ENCODE measurements at regions not wholly inside any gene's neighbourhood (a gene's known extent, or its start where the extent isn't known, plus 50 kb on each side); places are given as distances from the start of the nearest gene placed in this dataset.

DNA sequence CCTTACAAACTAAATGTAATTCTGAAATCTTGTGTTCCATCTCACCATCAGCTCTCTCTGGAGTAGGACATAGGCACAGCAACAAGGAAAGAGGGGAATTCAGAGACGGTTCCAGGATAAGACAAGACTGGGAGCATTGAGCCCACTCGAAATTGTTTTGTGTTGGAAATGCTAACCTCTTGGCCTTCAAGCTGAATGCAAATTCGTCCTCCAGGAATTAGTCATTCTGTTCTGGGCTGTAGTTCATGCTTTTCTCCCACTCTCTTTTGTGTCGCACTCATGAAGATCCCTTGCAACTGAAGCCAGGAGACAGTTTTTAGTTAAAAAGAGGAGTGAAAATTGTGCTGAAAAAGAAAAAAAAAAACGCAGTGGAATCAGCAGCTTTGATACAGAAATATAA lies 121.7 kb upstream of the SEMA6A start:
- H3K4me2 ChIP-seq = no peak overlapping the region
- H3K4me1 ChIP-seq (ENCODE audit: low read depth, poor library complexity, severe bottlenecking) = no peaks in the 10 kb centered on the region
- no peaks in the 10 kb centered on the region for H4K20me1 ChIP-seq (ENCODE audit: insufficient read depth)
- no peak overlapping the region for H3K4me3 ChIP-seq (IDR thresholded peaks at IDR 0.05; ENCODE audit: insufficient read depth, low read depth, low read length)
- H2AFZ ChIP-seq (ENCODE audit: low read depth) = no peak overlapping the region
- H3K36me3 ChIP-seq (ENCODE audit: insufficient read depth) = no peaks in the 10 kb centered on the region
- H3K79me2 ChIP-seq (ENCODE audit: insufficient read depth, low read depth) = no peaks in the 10 kb centered on the region
- no peak overlapping the region for H3K27ac ChIP-seq
- H3K27me3 ChIP-seq (ENCODE audit: insufficient read depth, low read depth) = no peaks in the 10 kb centered on the region
- H3K9ac ChIP-seq = no peak overlapping the region
- TF ChIP-seq, protein P1, sequence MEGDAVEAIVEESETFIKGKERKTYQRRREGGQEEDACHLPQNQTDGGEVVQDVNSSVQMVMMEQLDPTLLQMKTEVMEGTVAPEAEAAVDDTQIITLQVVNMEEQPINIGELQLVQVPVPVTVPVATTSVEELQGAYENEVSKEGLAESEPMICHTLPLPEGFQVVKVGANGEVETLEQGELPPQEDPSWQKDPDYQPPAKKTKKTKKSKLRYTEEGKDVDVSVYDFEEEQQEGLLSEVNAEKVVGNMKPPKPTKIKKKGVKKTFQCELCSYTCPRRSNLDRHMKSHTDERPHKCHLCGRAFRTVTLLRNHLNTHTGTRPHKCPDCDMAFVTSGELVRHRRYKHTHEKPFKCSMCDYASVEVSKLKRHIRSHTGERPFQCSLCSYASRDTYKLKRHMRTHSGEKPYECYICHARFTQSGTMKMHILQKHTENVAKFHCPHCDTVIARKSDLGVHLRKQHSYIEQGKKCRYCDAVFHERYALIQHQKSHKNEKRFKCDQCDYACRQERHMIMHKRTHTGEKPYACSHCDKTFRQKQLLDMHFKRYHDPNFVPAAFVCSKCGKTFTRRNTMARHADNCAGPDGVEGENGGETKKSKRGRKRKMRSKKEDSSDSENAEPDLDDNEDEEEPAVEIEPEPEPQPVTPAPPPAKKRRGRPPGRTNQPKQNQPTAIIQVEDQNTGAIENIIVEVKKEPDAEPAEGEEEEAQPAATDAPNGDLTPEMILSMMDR (conservative IDR thresholded peaks at IDR 0.05; ENCODE audit: low read depth, low read length) = no peak

DNA sequence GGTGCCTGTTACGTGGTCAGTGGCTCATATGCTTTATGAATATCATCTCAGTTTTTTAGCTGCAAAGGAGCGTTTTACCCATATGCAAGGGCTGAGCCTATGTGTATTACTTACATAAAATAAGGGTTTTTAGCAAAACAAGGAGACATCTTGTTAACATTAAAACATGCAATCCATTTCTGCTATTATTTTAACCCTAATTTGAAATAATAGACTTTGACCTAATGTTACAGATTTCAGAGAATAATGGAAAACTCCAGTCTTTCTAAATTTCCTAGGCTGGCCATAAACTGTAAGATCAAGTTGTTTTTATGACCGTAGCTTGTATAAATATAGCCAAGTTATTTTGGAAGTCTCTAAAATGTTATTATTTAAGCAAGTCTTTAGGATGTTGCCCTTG lies 121.1 kb upstream of the SEMA6A start:
- Histone ChIP-seq H3K4me3 (IDR thresholded peaks at IDR 0.05; ENCODE audit: insufficient read depth, low read depth, low read length) (no peak overlapping the region), H3K9ac (no peak overlapping the region), H3K36me3 (ENCODE audit: insufficient read depth) (no peaks in the 10 kb centered on the region), H3K79me2 (ENCODE audit: insufficient read depth, low read depth) (no peaks in the 10 kb centered on the region), H2AFZ (ENCODE audit: low read depth) (no peak overlapping the region), H3K27me3 (ENCODE audit: insufficient read depth, low read depth) (no peaks in the 10 kb centered on the region), H3K4me2 (no peak overlapping the region), H4K20me1 (ENCODE audit: insufficient read depth) (no peaks in the 10 kb centered on the region), H3K27ac (no peak overlapping the region), H3K4me1 (ENCODE audit: low read depth, poor library complexity, severe bottlenecking) (no peaks in the 10 kb centered on the region)
- TF ChIP-seq, protein P1 (conservative IDR thresholded peaks at IDR 0.05; ENCODE audit: low read depth, low read length) = no peak

DNA sequence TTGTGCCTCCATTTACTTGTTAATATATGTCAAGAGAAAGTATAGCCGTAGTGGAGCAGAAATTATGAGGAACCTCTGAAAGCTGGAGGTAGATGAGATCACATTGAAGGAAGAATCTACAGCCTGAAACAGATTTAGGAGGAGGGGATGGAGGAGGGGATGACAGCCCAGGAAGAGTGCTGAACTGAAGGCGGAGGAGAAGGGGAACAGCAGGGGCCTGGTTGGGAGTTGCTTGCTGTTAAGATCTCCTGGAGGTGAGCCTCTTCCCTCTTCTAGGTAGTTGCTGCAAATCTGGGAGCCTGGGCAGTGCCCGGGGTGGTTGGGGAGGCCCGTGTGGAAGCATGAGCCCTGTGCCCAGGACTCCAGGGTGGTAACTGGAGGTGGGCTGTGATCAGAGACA lies 111.8 kb upstream of the SEMA6A start:
- Histone ChIP-seq H3K27ac (no peak overlapping the region), H4K20me1 (ENCODE audit: insufficient read depth) (no peaks in the 10 kb centered on the region)
- TF ChIP-seq, protein P1 (conservative IDR thresholded peaks at IDR 0.05; ENCODE audit: low read depth, low read length) = no peak

DNA sequence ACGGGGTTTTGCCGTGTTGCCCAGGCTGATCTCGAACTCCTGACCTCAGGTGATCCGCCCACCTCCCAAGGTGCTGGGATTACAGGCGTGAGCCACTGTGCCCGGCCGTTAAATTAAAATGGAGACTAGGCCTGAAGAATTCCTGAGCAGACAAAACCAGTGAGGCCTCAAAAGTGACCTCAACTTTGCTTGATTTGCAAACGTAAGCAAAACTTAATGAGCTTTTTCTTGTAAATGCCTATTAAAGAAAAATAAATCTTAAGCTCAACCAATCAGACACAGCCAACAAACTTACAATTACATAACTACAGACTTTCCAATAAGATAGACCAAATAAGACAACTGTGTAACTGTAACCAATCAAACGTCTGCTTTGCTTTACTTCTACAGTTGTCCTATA lies 111.3 kb upstream of the SEMA6A start:
- Histone ChIP-seq H3K4me3 (IDR thresholded peaks at IDR 0.05; ENCODE audit: insufficient read depth, low read depth, low read length) (no peak overlapping the region), H3K4me2 (no peak overlapping the region), H3K36me3 (ENCODE audit: insufficient read depth) (no peaks in the 10 kb centered on the region), H3K79me2 (ENCODE audit: insufficient read depth, low read depth) (no peaks in the 10 kb centered on the region), H4K20me1 (ENCODE audit: insufficient read depth) (no peaks in the 10 kb centered on the region), H3K9ac (no peak overlapping the region), H3K27me3 (ENCODE audit: insufficient read depth, low read depth) (no peaks in the 10 kb centered on the region), H3K27ac (no peak overlapping the region), H2AFZ (ENCODE audit: low read depth) (no peak overlapping the region), H3K4me1 (ENCODE audit: low read depth, poor library complexity, severe bottlenecking) (peaks cover 8% of the 10 kb centered on the region)
- TF ChIP-seq, protein P1 (conservative IDR thresholded peaks at IDR 0.05; ENCODE audit: low read depth, low read length) = no peak

More for the DNA sequence above, 111.8 kb upstream of the SEMA6A start:
- Histone ChIP-seq H3K27me3 (ENCODE audit: insufficient read depth, low read depth) (no peaks in the 10 kb centered on the region), H3K4me3 (IDR thresholded peaks at IDR 0.05; ENCODE audit: insufficient read depth, low read depth, low read length) (no peak overlapping the region), H3K4me2 (no peak overlapping the region), H3K9ac (no peak overlapping the region), H3K4me1 (ENCODE audit: low read depth, poor library complexity, severe bottlenecking) (peaks cover 8% of the 10 kb centered on the region), H3K36me3 (ENCODE audit: insufficient read depth) (no peaks in the 10 kb centered on the region), H2AFZ (ENCODE audit: low read depth) (no peak overlapping the region), H3K79me2 (ENCODE audit: insufficient read depth, low read depth) (no peaks in the 10 kb centered on the region)

Measured in KMS-11 (cell line).